GM23338 (cell line): ENCODE measurements at regions not wholly inside any gene's neighbourhood (a gene's known extent, or its start where the extent isn't known, plus 50 kb on each side); places are given as distances from the start of the nearest gene placed in this dataset.
"Not testable (repeated sequence)": the region's sequence is repeated elsewhere in the genome, so short reads cannot be mapped to it uniquely, and the experiment has no call there.

Experiments used
- EZH2 ChIP-seq: fragments of 200-600 bp; sonication (generic); IDR thresholded peaks from one replicate; pipeline ENCODE4 v1.8.0; 2017; ENCODE audit warnings: antibody characterized with exemption, mild to moderate bottlenecking, low read depth; ENCODE audit not compliant: unreplicated experiment
- EZH2phosphoT487 ChIP-seq: fragments of 200-600 bp; sonication (generic); IDR thresholded peaks from one replicate; pipeline ENCODE4 v1.8.1; 2018; ENCODE audit warnings: antibody characterized with exemption; ENCODE audit not compliant: unreplicated experiment
- JUNB ChIP-seq: IDR thresholded peaks from one replicate; pipeline ENCODE4 v1.6.1; 2016; ENCODE audit warnings: antibody characterized with exemption; ENCODE audit not compliant: unreplicated experiment
- POLR2AphosphoS5 ChIP-seq: IDR thresholded peaks from 2 replicates; pipeline ENCODE4 v1.6.1; 2016; ENCODE audit warnings: antibody characterized with exemption, low read depth
- STAT1 ChIP-seq: IDR thresholded peaks from one replicate; pipeline ENCODE4 v1.6.1; 2016; ENCODE audit warnings: antibody characterized with exemption; ENCODE audit not compliant: unreplicated experiment
- TF ChIP-seq, protein P1 (sequence below), 2 experiments: fragments of 200-600 bp in 1 of 2; sonication (generic) in 1 of 2; conservative IDR thresholded peaks; 2 replicates each; pipeline versions ENCODE4 v1.5.1 to v1.6.1; 2016 to 2017; ENCODE audit warnings: antibody characterized with exemption in 2 of 2, low read depth in 2 of 2, mild to moderate bottlenecking in 2 of 2, moderate library complexity in 1 of 2

DNA sequence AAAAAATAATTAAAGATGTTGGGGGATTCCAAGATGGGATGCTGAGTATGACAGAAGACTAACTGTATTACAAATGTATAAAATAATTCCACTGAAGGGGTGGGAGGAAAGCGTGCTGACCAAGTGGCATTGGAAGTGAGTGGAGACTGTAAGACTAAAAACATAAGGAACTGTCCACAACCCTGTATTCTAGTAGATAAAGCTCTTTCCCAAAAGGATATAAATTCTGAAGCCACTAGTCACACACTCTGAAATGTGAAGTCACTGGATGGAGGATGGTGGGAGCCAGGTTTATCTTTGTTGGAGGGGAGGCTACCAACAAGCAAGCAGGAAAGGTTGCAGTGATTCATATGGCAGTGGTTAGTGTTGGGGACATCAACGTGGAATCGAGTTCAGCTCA is 182.8 kb upstream of the PLGLB2 start:
- TF ChIP-seq, protein P1, sequence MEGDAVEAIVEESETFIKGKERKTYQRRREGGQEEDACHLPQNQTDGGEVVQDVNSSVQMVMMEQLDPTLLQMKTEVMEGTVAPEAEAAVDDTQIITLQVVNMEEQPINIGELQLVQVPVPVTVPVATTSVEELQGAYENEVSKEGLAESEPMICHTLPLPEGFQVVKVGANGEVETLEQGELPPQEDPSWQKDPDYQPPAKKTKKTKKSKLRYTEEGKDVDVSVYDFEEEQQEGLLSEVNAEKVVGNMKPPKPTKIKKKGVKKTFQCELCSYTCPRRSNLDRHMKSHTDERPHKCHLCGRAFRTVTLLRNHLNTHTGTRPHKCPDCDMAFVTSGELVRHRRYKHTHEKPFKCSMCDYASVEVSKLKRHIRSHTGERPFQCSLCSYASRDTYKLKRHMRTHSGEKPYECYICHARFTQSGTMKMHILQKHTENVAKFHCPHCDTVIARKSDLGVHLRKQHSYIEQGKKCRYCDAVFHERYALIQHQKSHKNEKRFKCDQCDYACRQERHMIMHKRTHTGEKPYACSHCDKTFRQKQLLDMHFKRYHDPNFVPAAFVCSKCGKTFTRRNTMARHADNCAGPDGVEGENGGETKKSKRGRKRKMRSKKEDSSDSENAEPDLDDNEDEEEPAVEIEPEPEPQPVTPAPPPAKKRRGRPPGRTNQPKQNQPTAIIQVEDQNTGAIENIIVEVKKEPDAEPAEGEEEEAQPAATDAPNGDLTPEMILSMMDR (conservative IDR thresholded peaks at IDR 0.05; ENCODE audit: low read depth in 2 of 2) = not testable (repeated sequence)
- not testable (repeated sequence) for TF ChIP-seq EZH2, EZH2phosphoT487, POLR2AphosphoS5, STAT1, JUNB
